Coronary artery (tissue), 2 donors: ENCODE measurements at regions not wholly inside any gene's neighbourhood (a gene's known extent, or its start where the extent isn't known, plus 50 kb on each side); places are given as distances from the start of the nearest gene placed in this dataset.

Experiments
- DNase-seq: peaks from one replicate; pipeline ENCODE4 v3.0.0-alpha.2; 2017; ENCODE audit warnings: low spot score
- H3K27ac ChIP-seq, 2 donors: fragments of 200-600 bp; sonication (generic); one replicate each; pipeline ENCODE4 v1.5.1; 2016 to 2019
- H3K4me3 ChIP-seq: fragments of 200-600 bp; sonication (generic); 2 replicates; pipeline ENCODE4 v1.5.1; 2016; ENCODE audit warnings: mild to moderate bottlenecking, moderate library complexity
- TF ChIP-seq, protein P1 (sequence below): fragments of 200-600 bp; sonication (generic); IDR thresholded peaks from one replicate; pipeline ENCODE4 v1.5.1; 2019; ENCODE audit warnings: antibody characterized with exemption

DNA sequence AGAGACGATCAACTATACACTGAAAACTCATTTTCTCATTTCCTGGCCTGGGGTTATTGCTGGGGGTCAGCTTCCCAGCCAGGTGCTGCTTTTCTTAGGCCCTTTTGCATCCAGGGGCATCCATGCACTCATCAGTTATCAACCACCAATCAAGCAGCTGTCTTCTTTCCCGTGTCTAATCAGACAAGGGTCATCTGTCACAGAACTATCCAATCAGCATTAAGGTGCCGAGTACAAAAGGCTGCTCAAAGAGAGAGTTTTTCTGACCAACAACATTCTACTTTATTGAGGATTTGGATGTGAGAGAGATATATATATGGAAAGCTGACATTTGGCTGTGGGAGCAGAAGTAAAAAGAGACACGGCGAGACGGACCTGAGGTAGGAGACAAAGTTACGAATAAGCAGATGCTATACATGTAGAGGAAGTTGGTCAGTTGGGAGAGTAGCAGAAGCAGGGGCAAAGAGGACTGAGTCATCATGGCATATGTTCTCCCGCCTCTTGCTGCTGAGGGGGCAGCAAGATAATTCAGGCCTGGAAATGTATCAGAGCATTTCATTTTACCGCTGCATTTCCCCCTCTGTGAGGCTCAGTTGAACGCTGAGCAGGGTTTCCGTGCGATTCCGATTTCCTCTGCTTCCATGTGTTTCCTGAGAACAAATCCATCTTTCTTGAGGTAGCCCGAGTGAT is 129.3 kb downstream of the NUP35 start:
- Histone ChIP-seq H3K4me3 (no peak overlapping the region), H3K27ac (no peak overlapping the region)
- TF ChIP-seq, protein P1, sequence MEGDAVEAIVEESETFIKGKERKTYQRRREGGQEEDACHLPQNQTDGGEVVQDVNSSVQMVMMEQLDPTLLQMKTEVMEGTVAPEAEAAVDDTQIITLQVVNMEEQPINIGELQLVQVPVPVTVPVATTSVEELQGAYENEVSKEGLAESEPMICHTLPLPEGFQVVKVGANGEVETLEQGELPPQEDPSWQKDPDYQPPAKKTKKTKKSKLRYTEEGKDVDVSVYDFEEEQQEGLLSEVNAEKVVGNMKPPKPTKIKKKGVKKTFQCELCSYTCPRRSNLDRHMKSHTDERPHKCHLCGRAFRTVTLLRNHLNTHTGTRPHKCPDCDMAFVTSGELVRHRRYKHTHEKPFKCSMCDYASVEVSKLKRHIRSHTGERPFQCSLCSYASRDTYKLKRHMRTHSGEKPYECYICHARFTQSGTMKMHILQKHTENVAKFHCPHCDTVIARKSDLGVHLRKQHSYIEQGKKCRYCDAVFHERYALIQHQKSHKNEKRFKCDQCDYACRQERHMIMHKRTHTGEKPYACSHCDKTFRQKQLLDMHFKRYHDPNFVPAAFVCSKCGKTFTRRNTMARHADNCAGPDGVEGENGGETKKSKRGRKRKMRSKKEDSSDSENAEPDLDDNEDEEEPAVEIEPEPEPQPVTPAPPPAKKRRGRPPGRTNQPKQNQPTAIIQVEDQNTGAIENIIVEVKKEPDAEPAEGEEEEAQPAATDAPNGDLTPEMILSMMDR, result no peak
- no peak for DNase-seq

DNA sequence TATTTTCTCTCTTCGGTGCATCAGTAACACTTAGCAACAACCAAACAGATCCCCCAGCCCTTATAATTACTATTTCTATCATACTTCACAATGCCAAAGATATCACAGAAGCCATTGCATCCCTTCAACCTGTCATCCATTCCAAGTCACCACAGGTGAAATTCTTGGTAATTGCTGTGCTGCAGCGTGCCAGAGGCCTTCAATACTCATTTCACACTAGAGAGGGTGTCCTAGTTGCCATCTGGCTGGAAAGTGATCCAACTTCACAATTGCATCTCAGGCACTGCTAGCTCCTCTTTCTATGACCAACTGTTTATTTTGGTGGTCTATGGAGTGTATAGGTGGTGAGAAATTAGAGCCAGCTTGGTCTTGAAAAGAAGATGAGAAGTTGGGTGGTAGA is 131.2 kb downstream of the NUP35 start:
- H3K27ac ChIP-seq, result no peak overlapping the region
- TF ChIP-seq, protein P1, result no peak
- no peak overlapping the region for H3K4me3 ChIP-seq
- no peak for DNase-seq

DNA sequence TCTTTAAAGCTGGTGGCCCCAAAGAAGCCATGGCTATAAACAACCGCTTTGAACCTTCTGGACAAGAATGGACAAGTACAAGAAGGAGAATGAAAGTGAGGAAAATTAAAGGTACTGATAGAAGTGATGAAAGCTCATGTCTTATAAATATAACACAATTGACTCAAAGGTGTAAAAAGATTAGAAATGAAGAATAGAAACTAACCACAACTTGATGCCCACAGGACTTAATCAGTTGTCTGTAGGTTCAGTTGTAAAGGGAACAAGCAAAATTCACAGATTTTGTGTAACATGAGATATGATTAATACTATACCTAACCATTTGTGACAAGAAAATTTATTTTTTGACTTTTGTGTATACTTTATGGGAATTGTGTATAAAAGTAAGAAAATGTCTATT is 135.7 kb downstream of the NUP35 start:
- no peak overlapping the region for H3K27ac ChIP-seq
- DNase-seq, result no peak
- TF ChIP-seq, protein P1, result no peak
- no peak overlapping the region for H3K4me3 ChIP-seq

DNA sequence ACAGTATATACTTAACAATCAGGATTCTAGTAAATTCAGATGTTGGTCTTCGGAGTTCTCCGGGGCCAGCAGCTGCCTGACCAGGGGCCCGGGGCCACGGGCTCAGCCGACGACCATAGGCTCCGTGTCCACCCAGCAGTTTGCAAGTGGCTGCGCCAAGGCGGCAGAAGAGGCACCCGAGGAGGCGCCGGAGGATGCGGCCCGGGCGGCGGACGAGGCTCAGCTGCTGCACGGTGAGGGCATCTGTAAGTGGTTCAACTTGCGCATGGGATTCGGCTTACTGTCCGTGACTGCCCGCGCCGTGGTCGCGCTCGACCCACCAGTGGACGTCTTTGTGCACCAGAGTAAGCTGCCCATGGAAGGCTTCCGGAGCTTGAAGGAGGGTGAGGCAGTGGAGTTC is 136.3 kb downstream of the NUP35 start:
- no peak for DNase-seq
- H3K4me3 ChIP-seq, result no peak overlapping the region
- no peak overlapping the region for H3K27ac ChIP-seq
- TF ChIP-seq, protein P1, result no peak

DNA sequence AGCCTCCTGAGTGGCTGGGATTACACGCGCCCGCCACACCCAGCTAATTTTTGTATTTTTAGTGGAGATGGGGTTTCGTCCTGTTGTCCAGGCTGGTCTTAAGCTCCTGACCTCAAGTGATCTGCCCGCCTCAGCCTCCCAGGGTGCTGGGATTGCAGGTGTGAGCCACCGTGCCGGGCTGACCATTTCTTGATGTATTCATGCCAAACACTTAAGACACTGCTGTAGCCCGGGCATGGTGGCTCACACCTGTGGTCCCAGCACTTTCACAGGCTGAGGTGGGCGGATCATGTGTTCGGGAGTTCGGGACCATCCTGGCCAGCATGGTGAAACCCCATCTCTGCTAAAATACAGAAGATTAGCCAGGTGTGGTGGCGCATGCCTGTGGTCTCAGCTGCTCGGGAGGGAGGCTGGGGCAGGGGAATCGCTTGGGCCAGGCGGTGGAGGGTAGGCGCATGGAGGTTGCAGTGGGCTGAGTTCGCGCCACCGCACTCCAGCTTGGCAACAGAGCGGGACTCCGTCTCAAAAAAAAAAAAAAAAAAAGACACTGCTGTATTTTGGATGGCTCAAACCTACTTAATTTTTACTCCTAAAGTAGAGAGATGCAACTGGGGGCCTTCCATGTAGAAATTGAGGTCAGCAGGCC is 140.8 kb downstream of the NUP35 start:
- H3K4me3 ChIP-seq, result no peak overlapping the region
- no peak for DNase-seq

DNA sequence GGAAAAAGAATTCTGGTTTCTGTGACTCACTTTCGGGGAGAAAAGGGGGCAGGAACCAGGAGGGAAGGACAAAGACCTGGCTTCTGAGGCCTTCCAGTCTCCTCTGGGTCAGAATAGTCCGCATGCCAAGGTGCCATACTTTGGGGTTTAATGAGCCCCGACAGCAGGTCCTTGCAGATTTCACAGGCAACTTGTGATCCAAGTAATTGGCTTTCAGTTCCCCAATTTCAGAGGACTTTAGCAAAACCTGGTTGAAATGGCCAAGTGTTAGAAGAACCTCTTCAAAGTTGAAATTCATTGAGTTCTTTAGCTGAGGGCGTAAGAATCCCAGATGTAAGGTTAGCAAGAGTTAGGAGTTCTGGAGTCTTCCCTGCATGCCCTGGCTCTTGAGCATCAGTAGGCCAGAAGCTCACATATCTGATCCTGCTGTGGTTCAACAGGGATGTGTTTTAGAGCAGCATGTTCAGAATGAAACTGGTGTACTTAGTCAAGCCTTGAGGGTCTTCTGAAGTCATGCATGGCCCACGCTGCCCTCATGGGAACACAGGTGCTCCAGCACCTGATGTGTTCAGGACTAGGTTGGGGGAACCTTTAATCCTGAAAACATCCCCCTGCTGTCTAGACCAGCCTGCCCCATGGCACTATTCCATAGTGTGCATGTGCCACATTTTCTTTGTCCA is 143.0 kb downstream of the NUP35 start:
- H3K4me3 ChIP-seq, result no peak overlapping the region
- TF ChIP-seq, protein P1, result no peak
- no peak for DNase-seq
- H3K27ac ChIP-seq, result no peak overlapping the region

More for the DNA sequence above, 140.8 kb downstream of the NUP35 start:
- no peak overlapping the region for H3K27ac ChIP-seq
- TF ChIP-seq, protein P1, result no peak

DNA sequence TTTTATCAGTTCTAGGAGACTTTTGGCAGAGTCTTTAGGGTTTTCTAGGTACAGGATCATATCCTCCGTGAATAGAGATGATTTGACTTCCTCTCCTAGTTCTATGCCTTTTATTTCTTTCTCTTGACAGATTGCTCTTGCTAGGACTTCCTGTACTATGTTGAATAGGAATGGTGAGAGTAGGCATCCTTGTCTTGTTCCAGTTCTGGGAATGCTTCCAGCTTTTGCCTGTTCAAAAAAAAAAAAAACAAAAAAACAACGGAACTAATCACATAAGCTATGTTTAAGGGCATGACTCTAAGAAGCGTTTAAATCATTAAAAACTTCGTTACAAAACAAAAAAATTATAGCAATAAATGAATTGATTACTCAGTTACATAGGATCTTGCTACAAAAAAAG is 145.7 kb downstream of the NUP35 start:
- no peak overlapping the region for H3K4me3 ChIP-seq
- no peak overlapping the region for H3K27ac ChIP-seq
- TF ChIP-seq, protein P1, result no peak
- DNase-seq, result no peak
